Stimulated activated effector memory CD8-positive, alpha-beta T cell treated with anti-CD3 and anti-CD28 coated beads, Interleukin-12 subunit alpha, Interleukin-12 subunit beta, amount 100 ng/mL, for 72 hours (primary cell): ENCODE measurements at regions not wholly inside any gene's neighbourhood (a gene's known extent, or its start where the extent isn't known, plus 50 kb on each side); places are given as distances from the start of the nearest gene placed in this dataset.

Experiments used
- ATAC-seq: fragments of 150-1000 bp; cut with Tn5 transposase; 2 replicates; pipeline ENCODE4 v1.10.0; 2021
- DNase-seq, 2 donors: peaks; one replicate each; pipeline ENCODE4 v3.0.0; 2021 to 2022; ENCODE audit warnings: low spot score in 2 of 2
- H3K27ac Mint-ChIP-seq: one replicate; pipeline ENCODE4 v1.8.0; 2022; ENCODE audit warnings: mild to moderate bottlenecking, mixed read lengths
- H3K36me3 Mint-ChIP-seq: one replicate; pipeline ENCODE4 v1.8.0; 2022; ENCODE audit warnings: mild to moderate bottlenecking, mixed read lengths
- H3K4me1 Mint-ChIP-seq: one replicate; pipeline ENCODE4 v1.8.0; 2022; ENCODE audit warnings: mixed read lengths
- H3K4me3 Mint-ChIP-seq: one replicate; pipeline ENCODE4 v1.8.0; 2022; ENCODE audit warnings: mild to moderate bottlenecking, mixed read lengths
- H3K9me3 Mint-ChIP-seq: one replicate; pipeline ENCODE4 v1.8.0; 2022; ENCODE audit warnings: mixed read lengths

DNA sequence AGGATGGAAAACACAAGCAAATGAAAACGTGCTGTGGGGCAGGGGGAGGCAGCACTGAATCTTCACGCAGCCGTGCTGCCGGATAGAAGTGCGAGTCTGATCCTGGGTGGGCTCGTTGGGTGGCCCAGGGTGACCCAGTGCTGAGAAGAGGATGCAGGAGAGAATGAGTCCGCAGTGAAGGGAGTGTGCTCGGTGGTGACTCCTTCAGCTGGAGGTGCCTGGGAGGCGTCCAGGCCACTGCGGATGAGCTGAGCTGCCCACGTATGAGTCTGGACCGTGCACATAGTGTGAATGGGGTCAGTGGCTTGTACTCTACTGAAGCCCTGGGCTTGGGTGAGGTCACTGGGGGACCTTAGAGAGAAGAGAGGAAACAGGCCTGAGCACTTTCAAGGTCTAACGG, 190.0 kb upstream of the MGMT start:
- H3K9me3 Mint-ChIP-seq: peaks cover 17% of the 10 kb centered on the region
- DNase-seq (no peak), ATAC-seq (no peak)
- peaks cover 14% of the 10 kb centered on the region for H3K4me1 Mint-ChIP-seq
- H3K4me3 Mint-ChIP-seq: no peak overlapping the region
- no peak overlapping the region for H3K27ac Mint-ChIP-seq
- H3K36me3 Mint-ChIP-seq: no peaks in the 10 kb centered on the region

DNA sequence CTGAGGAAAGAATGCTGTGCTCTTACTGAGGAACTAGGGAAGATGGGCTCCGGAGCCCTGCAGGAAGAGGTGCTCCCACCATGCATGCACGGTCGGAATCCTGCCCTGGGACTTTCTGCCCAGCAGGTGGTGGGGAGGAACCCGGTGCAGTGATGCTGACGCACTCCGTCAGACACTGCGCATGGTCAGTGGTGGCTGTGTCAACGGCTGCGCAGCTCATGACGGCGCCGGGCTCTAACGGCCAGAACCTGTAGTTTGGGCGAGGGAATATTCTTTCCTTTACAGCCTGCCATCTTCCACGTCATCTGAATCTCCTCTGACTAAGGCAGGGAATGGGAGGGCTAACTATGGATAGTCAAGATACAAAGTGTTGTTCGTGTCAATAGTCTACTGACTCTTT, 189.2 kb upstream of the MGMT start:
- ATAC-seq (no peak), DNase-seq (no peak)
- Mint-ChIP-seq H3K4me1 (peaks cover 14% of the 10 kb centered on the region), H3K4me3 (no peak overlapping the region), H3K9me3 (peaks cover 19% of the 10 kb centered on the region), H3K27ac (no peak overlapping the region), H3K36me3 (no peaks in the 10 kb centered on the region)

DNA sequence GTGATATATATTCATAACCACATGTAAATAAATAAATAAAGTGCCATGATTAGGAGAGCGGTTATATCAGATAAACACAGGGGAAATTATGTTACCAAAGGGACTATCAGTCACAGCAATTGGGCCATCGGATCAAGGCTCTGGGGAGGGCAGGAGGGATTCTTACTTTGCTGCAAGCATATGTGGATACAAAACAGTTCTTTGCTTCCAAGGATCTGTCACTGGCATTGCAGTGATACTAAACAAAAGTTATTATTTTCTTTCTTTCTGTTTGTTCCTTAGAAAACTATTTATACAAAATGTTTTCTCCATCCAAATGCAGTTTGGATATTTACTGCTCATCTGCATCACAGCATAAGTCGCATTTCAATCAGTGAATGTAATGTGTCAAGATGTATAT, 188.4 kb upstream of the MGMT start:
- H3K4me3 Mint-ChIP-seq: no peak overlapping the region

DNA sequence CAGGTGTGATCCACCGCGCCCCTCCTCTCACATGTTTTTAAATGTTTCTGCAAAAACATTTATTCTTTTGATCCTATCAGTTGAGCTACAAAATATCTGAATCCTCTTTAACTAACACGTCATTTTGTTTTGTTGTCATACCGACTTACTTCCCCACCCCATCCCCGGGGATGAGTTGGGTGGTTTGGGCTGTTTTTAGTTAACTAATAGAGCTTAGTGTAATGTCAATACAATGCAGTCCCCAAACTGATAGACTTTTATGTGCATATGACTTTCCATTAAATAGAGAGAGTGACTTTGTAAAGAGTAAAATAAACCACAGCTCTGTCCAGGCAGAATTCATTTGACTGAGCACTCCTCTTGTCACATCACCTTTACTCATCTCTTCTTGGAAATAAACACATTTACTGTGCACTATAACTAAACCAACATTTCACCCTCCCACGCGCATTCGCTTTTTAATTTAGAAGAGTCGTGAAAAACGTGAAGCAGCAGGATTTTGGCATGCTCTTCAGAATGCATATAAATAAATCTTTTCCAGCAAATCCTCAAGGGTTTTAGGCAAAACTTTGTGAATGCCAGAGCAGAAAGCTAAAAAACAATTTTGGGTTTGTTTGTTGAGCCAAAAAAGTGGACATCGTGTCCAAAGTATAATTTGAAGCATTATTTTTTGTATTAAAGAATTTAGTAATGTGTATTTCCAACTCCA, 187.4 kb upstream of the MGMT start:
- no peak for ATAC-seq
- peaks cover 19% of the 10 kb centered on the region for H3K9me3 Mint-ChIP-seq
- H3K36me3 Mint-ChIP-seq: no peaks in the 10 kb centered on the region
- H3K27ac Mint-ChIP-seq: no peak overlapping the region
- DNase-seq: no peak
- H3K4me3 Mint-ChIP-seq: no peak overlapping the region
- H3K4me1 Mint-ChIP-seq: peaks cover 14% of the 10 kb centered on the region

More for the DNA sequence above, 188.4 kb upstream of the MGMT start:
- peaks cover 14% of the 10 kb centered on the region for H3K4me1 Mint-ChIP-seq
- ATAC-seq: no peak
- DNase-seq: no peak
- no peaks in the 10 kb centered on the region for H3K36me3 Mint-ChIP-seq
- peaks cover 19% of the 10 kb centered on the region for H3K9me3 Mint-ChIP-seq
- no peak overlapping the region for H3K27ac Mint-ChIP-seq

DNA sequence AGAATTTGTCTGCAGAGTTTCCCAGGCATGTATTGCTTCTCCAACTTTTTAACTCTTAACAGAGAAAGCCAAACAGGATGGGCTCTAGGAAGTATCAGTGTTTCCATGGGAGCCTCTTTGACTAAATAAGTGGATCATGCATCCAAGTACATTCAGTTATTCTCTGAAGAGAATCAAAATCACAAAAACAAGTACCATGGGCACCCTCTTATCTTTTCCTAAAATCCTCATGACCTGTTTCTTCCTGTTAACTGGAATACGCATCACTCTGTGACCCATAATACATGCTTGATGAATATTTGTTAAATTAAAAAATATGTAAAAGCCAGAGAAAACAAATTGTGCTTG, 186.9 kb upstream of the MGMT start:
- ATAC-seq (no peak), DNase-seq (no peak)
- Mint-ChIP-seq H3K4me3 (no peak overlapping the region), H3K9me3 (peaks cover 17% of the 10 kb centered on the region), H3K4me1 (peaks cover 14% of the 10 kb centered on the region), H3K36me3 (no peaks in the 10 kb centered on the region), H3K27ac (no peak overlapping the region)

DNA sequence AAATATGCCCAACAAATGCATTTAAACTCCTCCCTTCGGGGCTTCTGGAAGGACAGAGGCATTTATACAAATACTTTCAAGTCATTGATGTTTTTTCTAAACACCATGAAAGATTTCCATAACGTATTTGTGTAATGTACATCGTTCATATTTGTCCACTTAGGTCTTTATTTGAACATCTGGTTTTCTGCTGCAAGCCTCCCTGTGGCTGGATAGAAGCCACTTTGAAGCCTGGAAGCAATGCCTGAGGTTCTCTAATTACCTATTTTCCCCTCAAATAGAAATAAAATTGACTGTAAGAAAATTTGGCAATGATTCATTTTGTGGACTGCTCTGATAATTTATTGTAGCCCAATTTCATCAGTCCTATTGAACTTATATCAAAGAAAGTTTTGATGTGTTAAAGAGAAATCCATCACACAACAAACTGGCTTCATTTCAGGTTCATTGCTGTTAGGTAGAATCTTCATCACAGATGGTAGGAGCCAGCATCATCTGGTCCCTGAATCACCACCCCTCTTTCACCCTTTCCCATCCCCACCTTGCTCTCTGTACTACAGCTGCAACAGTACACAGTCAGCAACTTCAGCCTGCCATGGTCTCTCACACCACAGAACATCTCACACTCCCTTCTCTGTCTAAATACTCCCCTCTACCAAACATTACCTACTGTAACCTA, 186.0 kb upstream of the MGMT start:
- peaks cover 10% of the 10 kb centered on the region for H3K4me1 Mint-ChIP-seq
- no peak overlapping the region for H3K27ac Mint-ChIP-seq
- H3K36me3 Mint-ChIP-seq: no peaks in the 10 kb centered on the region
- peaks cover 19% of the 10 kb centered on the region for H3K9me3 Mint-ChIP-seq
- ATAC-seq: no peak
- DNase-seq: no peak
- H3K4me3 Mint-ChIP-seq: no peak overlapping the region

DNA sequence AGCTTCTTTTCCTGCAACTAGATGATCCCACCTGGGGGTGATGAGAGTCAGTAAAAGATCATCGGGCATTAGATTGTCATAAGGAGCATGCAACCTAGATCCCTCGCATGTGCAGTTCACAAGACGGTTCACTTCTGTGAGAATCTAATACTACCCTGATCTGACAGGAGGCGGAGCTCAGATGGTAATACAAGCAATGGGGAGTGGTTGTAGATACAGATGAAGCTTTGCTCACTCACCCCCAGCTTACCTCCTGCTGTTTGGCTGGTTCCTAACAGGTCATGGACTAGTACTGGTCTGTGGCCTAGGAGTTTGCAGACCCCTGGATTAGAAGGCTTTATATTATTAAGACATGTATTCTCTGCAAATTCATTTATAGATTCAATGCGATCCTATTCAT, 181.6 kb upstream of the MGMT start:
- Mint-ChIP-seq H3K4me1 (no peaks in the 10 kb centered on the region), H3K27ac (no peak overlapping the region), H3K36me3 (no peaks in the 10 kb centered on the region), H3K9me3 (peaks cover 11% of the 10 kb centered on the region), H3K4me3 (no peak overlapping the region)
- ATAC-seq (no peak), DNase-seq (no peak)

DNA sequence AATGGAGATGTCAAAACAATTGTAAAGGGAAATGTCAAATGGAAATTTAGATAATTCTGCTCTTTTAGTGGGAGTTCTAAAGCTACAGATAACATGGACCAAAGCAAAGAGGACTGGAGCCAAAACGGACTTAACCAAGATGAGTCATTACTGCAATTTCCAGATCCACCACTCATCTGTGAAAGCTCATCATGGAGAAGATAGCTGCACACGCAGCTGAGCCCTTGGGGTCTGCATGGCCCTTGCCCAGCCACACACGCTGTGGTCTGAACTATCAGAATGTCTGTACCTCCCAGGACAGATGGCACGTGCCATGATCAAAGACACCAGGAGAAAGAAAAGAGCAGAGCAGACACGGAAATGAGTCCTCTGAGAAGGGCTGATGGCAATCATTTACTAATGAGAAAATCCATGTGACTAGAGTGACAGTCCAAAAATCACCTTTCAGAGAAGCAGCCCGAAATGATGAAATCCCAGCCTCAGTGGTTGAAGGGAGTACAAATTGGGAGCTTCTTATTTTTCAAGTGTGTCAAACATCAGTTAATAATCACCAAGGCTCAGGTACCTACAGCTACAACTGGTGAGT, 177.9 kb upstream of the MGMT start:
- DNase-seq (no peak), ATAC-seq (no peak)
- Mint-ChIP-seq H3K36me3 (no peaks in the 10 kb centered on the region), H3K27ac (no peak overlapping the region), H3K4me3 (no peak overlapping the region), H3K4me1 (no peaks in the 10 kb centered on the region), H3K9me3 (peaks cover 2% of the 10 kb centered on the region)

DNA sequence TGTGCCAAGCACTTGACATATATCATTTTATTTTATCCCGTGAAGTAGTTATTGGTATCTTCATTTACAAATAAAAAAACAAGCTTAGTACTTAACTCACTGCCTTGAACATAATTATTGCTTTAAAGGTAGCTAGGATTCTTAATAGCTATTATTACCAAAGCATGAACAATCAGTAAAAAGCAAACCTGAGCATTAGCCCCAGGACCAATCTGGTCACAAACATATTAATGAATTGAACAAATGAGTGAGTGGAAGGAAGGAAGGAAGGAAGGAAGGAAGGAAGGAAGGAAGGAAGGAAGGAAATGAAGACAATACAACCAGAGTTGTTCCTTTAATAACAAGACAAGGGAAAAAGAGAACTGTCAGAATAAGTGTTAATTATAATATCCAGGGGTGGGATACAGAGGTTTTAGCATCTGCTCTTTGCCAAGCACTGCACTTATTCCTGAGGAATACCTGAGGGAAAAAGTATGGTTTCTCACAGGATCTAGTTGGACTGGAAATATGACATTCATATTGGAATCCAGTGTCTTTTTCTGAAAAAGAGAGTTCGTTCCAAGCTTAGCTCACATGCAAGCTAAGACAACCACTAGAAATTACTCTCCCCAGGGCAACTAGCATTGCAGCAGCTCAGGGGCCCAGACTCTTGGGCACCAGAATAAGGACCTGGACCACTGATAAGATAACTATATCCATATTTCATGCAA, 172.9 kb upstream of the MGMT start:
- Mint-ChIP-seq H3K4me1 (no peaks in the 10 kb centered on the region), H3K9me3 (no peaks in the 10 kb centered on the region), H3K27ac (no peak overlapping the region), H3K4me3 (no peak overlapping the region), H3K36me3 (no peaks in the 10 kb centered on the region)
- ATAC-seq (no peak), DNase-seq (no peak)

DNA sequence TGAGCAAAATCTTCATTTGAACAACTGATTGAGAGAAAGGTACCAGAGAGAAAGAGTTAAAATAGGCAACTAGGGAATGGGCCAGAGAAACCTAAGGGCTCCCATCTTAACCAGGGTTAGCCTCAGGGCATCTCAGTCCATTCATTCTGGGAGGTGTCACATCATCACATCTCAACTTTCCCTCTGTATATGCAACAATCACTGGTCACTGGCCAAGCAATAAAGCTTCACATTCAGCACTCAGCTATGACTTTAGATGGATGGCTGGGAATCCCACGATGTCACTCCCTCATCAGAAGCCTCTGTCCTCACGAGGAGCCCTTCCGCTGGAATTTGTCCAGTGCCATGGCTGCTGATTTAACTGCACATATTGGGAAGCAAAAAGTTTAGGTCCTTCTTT, 172.1 kb upstream of the MGMT start:
- ATAC-seq: no peak
- DNase-seq: no peak
- H3K4me3 Mint-ChIP-seq: no peak overlapping the region
- H3K27ac Mint-ChIP-seq: no peak overlapping the region
- H3K9me3 Mint-ChIP-seq: no peaks in the 10 kb centered on the region
- no peaks in the 10 kb centered on the region for H3K36me3 Mint-ChIP-seq
- no peaks in the 10 kb centered on the region for H3K4me1 Mint-ChIP-seq

DNA sequence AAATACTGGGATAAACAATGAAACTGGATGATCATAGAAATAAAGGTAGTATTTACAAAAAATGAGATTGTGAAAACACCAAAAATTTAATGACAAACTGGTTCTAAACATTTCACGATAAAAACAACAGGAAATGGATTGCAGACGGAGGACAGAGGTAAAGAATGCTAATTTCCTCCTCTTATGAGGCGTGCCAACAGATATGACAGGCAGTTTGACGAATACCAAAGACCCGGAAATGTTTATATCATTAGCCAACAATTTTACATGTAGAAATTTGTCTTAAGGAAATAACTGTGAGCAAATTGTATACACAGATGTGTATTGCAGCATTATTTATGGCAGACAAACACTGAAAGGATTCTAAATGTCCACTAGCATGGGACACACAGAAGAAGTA, 162.0 kb upstream of the MGMT start:
- no peaks in the 10 kb centered on the region for H3K4me1 Mint-ChIP-seq
- no peak overlapping the region for H3K4me3 Mint-ChIP-seq
- ATAC-seq (no peak), DNase-seq (no peak)
- H3K27ac Mint-ChIP-seq: no peak overlapping the region
- no peaks in the 10 kb centered on the region for H3K9me3 Mint-ChIP-seq
- H3K36me3 Mint-ChIP-seq: no peaks in the 10 kb centered on the region

DNA sequence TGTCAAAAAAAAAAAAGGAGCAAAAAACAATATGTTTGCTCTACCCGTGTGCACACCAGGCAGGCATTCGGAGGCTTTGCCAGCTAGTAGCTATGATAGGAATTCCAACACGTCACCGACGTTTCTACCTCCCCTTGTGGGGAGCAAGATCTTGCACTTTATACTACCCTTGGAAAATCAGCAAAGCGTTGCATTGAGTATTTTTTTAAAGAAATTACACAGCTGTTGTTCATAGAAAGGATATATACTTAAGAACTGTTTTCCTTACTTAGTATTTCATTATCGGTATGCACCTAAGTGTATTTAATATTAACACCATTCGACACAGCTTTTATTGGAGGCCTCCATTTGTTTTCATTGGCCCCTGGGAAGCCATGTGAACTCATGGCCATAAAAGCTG, 159.9 kb upstream of the MGMT start:
- ATAC-seq (no peak), DNase-seq (no peak)
- Mint-ChIP-seq H3K9me3 (no peaks in the 10 kb centered on the region), H3K36me3 (no peaks in the 10 kb centered on the region), H3K4me3 (no peak overlapping the region), H3K27ac (no peak overlapping the region), H3K4me1 (no peaks in the 10 kb centered on the region)

DNA sequence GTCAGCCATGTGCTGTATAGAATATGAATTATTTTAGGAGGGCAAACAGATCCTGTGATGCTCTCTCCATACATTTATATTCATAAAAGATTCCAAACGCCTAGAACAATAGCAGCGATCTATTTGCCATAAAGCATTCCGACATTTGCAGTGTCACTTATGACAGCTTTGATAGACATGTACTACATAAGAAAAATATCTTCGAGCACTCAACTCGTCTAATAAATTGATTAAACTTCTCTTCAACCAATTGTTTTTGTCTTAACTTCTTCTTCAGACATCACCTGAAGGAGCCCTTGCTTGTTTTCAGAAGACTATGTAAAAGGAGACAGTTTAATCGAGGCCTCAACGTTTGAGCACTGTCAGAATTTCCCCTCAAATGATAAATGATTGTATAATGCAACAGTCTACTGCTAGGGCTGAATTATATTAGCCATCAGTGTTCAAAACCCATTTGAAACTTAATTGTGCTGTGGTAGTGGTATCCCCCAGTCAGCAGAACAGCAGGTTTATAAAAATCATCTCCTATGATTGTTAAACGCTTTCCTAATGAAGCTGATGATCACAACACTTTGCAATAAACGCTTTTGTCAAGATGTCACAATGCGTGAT, 158.0 kb upstream of the MGMT start:
- H3K36me3 Mint-ChIP-seq: no peaks in the 10 kb centered on the region
- ATAC-seq (no peak), DNase-seq (no peak)
- H3K27ac Mint-ChIP-seq: no peak overlapping the region
- no peaks in the 10 kb centered on the region for H3K9me3 Mint-ChIP-seq
- H3K4me3 Mint-ChIP-seq: no peak overlapping the region
- no peaks in the 10 kb centered on the region for H3K4me1 Mint-ChIP-seq

DNA sequence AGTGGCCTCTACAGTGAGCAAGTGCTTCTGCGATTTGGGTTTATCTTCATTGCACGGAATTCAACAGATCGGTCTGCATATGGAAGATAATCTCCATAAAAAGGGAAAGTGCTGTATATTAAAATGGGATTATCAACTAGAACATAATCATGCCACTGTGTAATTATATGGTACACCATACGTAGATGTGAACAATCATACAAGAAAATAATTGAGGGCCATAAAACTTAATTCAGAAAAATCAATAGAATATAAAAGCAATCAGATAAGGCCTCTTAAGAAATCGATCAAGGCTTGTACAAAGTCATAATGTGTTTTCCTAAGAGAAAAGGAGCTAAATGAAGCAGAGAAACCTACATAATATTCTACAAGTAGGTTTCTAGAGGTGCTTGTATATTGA, 157.5 kb upstream of the MGMT start:
- Mint-ChIP-seq H3K36me3 (no peaks in the 10 kb centered on the region), H3K27ac (no peak overlapping the region), H3K4me3 (no peak overlapping the region), H3K9me3 (peaks cover under 1% of the 10 kb centered on the region), H3K4me1 (no peaks in the 10 kb centered on the region)
- DNase-seq (no peak), ATAC-seq (no peak)

DNA sequence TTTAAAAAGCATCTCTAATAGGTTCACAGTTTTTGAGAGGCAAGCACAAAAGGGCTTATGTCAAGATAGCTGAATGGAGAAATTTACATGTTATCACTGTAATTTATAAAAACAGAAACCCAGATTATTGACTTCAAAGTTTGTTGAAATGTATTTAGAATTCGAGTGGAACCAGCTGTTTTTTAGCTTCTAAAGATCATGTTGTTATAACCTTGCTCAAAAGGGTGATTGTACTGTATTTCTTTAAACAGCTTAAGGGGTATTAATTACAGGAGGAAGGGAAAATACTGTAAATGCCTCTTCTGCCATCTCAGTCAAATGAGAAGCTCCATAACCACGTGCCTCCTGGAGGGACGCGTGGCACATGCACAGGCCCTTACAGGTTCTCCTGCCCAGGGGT, 156.2 kb upstream of the MGMT start:
- H3K36me3 Mint-ChIP-seq: no peaks in the 10 kb centered on the region
- no peak overlapping the region for H3K4me3 Mint-ChIP-seq
- H3K27ac Mint-ChIP-seq: no peak overlapping the region
- H3K4me1 Mint-ChIP-seq: no peaks in the 10 kb centered on the region
- ATAC-seq (no peak), DNase-seq (no peak)
- H3K9me3 Mint-ChIP-seq: peaks cover 7% of the 10 kb centered on the region
